Endodermal cell (in vitro differentiated cells): ENCODE measurements at regions not wholly inside any gene's neighbourhood (a gene's known extent, or its start where the extent isn't known, plus 50 kb on each side); places are given as distances from the start of the nearest gene placed in this dataset.
A peak's percentile ranks its signal among the peaks of the same experiment; 100 is the strongest.

Experiments used
- DNase-seq: peaks from one replicate; pipeline ENCODE4 v3.0.0-alpha.2; 2017
- H3K27ac ChIP-seq: 2 replicates; pipeline ENCODE4 v1.5.1; 2013; ENCODE audit warnings: mild to moderate bottlenecking, low read depth, low read length, moderate library complexity
- H3K27me3 ChIP-seq: 2 replicates; pipeline ENCODE4 v1.6.1; 2013; ENCODE audit warnings: mild to moderate bottlenecking, low read length, moderate library complexity; ENCODE audit not compliant: insufficient read depth, control insufficient read depth, poor library complexity, severe bottlenecking
- H3K36me3 ChIP-seq: 2 replicates; pipeline ENCODE4 v1.7.0; 2013; ENCODE audit warnings: mild to moderate bottlenecking, low read length, moderate library complexity; ENCODE audit not compliant: control insufficient read depth, insufficient read depth
- H3K4me1 ChIP-seq: one replicate; pipeline ENCODE4 v1.7.0; 2013; ENCODE audit warnings: low read length; ENCODE audit not compliant: control insufficient read depth, insufficient read depth
- H3K4me3 ChIP-seq: 2 replicates; pipeline ENCODE4 v1.5.1; 2013; ENCODE audit warnings: mild to moderate bottlenecking, low read length, moderate library complexity
- H3K9ac ChIP-seq: 2 replicates; pipeline ENCODE4 v1.6.1; 2013; ENCODE audit warnings: mild to moderate bottlenecking, low read length, moderate library complexity; ENCODE audit not compliant: poor library complexity, severe bottlenecking; ENCODE audit errors: extremely low read depth
- H3K9me3 ChIP-seq: 2 replicates; pipeline ENCODE4 v1.6.1; 2013; ENCODE audit warnings: mild to moderate bottlenecking, low read length, moderate library complexity; ENCODE audit not compliant: control insufficient read depth
- H3K27ac Mint-ChIP-seq: 2 replicates; pipeline ENCODE4 v1.8.0; 2020; ENCODE audit warnings: mixed read lengths
- H3K27me3 Mint-ChIP-seq: 2 replicates; pipeline ENCODE4 v1.8.0; 2021; ENCODE audit warnings: mild to moderate bottlenecking, mixed read lengths; ENCODE audit not compliant: insufficient read depth
- H3K36me3 Mint-ChIP-seq: 2 replicates; pipeline ENCODE4 v1.8.0; 2020; ENCODE audit warnings: low read depth, mixed read lengths
- H3K4me1 Mint-ChIP-seq: 2 replicates; pipeline ENCODE4 v1.8.0; 2020; ENCODE audit warnings: mixed read lengths
- H3K4me3 Mint-ChIP-seq: 2 replicates; pipeline ENCODE4 v1.8.0; 2020; ENCODE audit warnings: mild to moderate bottlenecking, moderate library complexity, mixed read lengths
- H3K9me3 Mint-ChIP-seq: 2 replicates; pipeline ENCODE4 v1.8.0; 2020; ENCODE audit warnings: mild to moderate bottlenecking, mixed read lengths
- WGBS, 2 experiments: methylation state at CpG; one replicate each; pipeline versions ENCODE4 v1.1.5 to v1.1.7; 2013; ENCODE audit warnings: missing lambda C conversion rate in 2 of 2, mixed read lengths in 1 of 2; ENCODE audit not compliant: insufficient coverage in 1 of 2, insufficient read length in 1 of 2; 5-methylcytosine and 5-hydroxymethylcytosine counted together
- TF ChIP-seq, protein P1 (sequence below): fragments of 200-600 bp; sonication (generic); conservative IDR thresholded peaks from 2 replicates; pipeline ENCODE4 v1.5.0; 2021; ENCODE audit warnings: antibody characterized with exemption, mild to moderate bottlenecking

- H3K27me3 Mint-ChIP-seq: no peaks in the 10 kb centered on the region
- H3K4me3 Mint-ChIP-seq: no peak overlapping the region
- no peaks in the 10 kb centered on the region for H3K9me3 Mint-ChIP-seq
- Histone ChIP-seq H3K9ac (no peak overlapping the region), H3K4me1 (no peaks in the 10 kb centered on the region), H3K36me3 (no peaks in the 10 kb centered on the region), H3K9me3 (no peaks in the 10 kb centered on the region), H3K27ac (no peak overlapping the region), H3K4me3 (no peak overlapping the region), H3K27me3 (no peaks in the 10 kb centered on the region)
- 87 to 100% methylated on average over 1 to 2 of the region's 2 CpGs for WGBS, 2 experiments
- H3K36me3 Mint-ChIP-seq: no peaks in the 10 kb centered on the region
- TF ChIP-seq, protein P1, sequence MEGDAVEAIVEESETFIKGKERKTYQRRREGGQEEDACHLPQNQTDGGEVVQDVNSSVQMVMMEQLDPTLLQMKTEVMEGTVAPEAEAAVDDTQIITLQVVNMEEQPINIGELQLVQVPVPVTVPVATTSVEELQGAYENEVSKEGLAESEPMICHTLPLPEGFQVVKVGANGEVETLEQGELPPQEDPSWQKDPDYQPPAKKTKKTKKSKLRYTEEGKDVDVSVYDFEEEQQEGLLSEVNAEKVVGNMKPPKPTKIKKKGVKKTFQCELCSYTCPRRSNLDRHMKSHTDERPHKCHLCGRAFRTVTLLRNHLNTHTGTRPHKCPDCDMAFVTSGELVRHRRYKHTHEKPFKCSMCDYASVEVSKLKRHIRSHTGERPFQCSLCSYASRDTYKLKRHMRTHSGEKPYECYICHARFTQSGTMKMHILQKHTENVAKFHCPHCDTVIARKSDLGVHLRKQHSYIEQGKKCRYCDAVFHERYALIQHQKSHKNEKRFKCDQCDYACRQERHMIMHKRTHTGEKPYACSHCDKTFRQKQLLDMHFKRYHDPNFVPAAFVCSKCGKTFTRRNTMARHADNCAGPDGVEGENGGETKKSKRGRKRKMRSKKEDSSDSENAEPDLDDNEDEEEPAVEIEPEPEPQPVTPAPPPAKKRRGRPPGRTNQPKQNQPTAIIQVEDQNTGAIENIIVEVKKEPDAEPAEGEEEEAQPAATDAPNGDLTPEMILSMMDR: no peak
- H3K4me1 Mint-ChIP-seq: no peaks in the 10 kb centered on the region
- H3K27ac Mint-ChIP-seq: no peak overlapping the region
- peak; percentile 13 for DNase-seq
Measured at GRCh38 chr10:123421461-123421860, 244.7 kb upstream of the GPR26 start.

GRCh38 chr10:123422261-123422660, 243.9 kb upstream of the GPR26 start:
- no peaks in the 10 kb centered on the region for H3K27me3 ChIP-seq
- no peak overlapping the region for H3K27ac Mint-ChIP-seq
- no peak overlapping the region for H3K4me3 Mint-ChIP-seq
- H3K36me3 ChIP-seq: no peaks in the 10 kb centered on the region
- no peaks in the 10 kb centered on the region for H3K36me3 Mint-ChIP-seq
- TF ChIP-seq, protein P1: no peak
- H3K4me1 ChIP-seq: no peaks in the 10 kb centered on the region
- no peaks in the 10 kb centered on the region for H3K9me3 ChIP-seq
- 87 to 96% methylated on average over 4 to 5 of the region's 5 CpGs for WGBS, 2 experiments
- no peaks in the 10 kb centered on the region for H3K9me3 Mint-ChIP-seq
- peak; percentile 12 for DNase-seq
- H3K9ac ChIP-seq: no peak overlapping the region
- no peak overlapping the region for H3K27ac ChIP-seq
- no peak overlapping the region for H3K4me3 ChIP-seq
- H3K27me3 Mint-ChIP-seq: no peaks in the 10 kb centered on the region
- peaks cover 4% of the 10 kb centered on the region for H3K4me1 Mint-ChIP-seq

- H3K4me3 ChIP-seq: no peak overlapping the region
- no peaks in the 10 kb centered on the region for H3K9me3 ChIP-seq
- no peak overlapping the region for H3K27ac ChIP-seq
- H3K9ac ChIP-seq: no peak overlapping the region
- H3K27me3 ChIP-seq: no peaks in the 10 kb centered on the region
- H3K27me3 Mint-ChIP-seq: no peaks in the 10 kb centered on the region
- H3K9me3 Mint-ChIP-seq: no peaks in the 10 kb centered on the region
- TF ChIP-seq, protein P1: no peak
- no peaks in the 10 kb centered on the region for H3K4me1 ChIP-seq
- H3K36me3 ChIP-seq: no peaks in the 10 kb centered on the region
- H3K36me3 Mint-ChIP-seq: no peaks in the 10 kb centered on the region
- H3K4me3 Mint-ChIP-seq: no peak overlapping the region
- peaks cover 10% of the 10 kb centered on the region for H3K4me1 Mint-ChIP-seq
- H3K27ac Mint-ChIP-seq: no peak overlapping the region
- 91 to 96% methylated on average over 3 to 6 of the region's 6 CpGs for WGBS, 2 experiments
- no peak for DNase-seq
Measured at GRCh38 chr10:123424537-123424936, 241.6 kb upstream of the GPR26 start.
